NCI-H1930 (cell line): ENCODE measurements at regions not wholly inside any gene's neighbourhood (a gene's known extent, or its start where the extent isn't known, plus 50 kb on each side); places are given as distances from the start of the nearest gene placed in this dataset.
"Not testable (repeated sequence)": the region's sequence is repeated elsewhere in the genome, so short reads cannot be mapped to it uniquely, and the experiment has no call there.

Source experiments
- DNase-seq, 2 experiments: peaks; one replicate each; lab custom pipeline; 2025; lab: John Stamatoyannopoulos, UW

- DNase-seq = not testable (repeated sequence)
Measured at GRCh38 chr4:147246528-147246927, 234.4 kb upstream of the EDNRA start.

- DNase-seq = no peak
Measured at GRCh38 chr4:147247579-147247978, 233.3 kb upstream of the EDNRA start.

- DNase-seq = no peak
Measured at GRCh38 chr4:147250062-147250461, 230.8 kb upstream of the EDNRA start.

GRCh38 chr4:147255268-147255667 is 225.6 kb upstream of the EDNRA start:
- not testable (repeated sequence) for DNase-seq

GRCh38 chr4:147259271-147259670 is 221.6 kb upstream of the EDNRA start:
- DNase-seq = not testable (repeated sequence)

GRCh38 chr4:147284256-147284835 is 196.6 kb upstream of the EDNRA start:
- DNase-seq = no peak

- DNase-seq = no peak
Measured at GRCh38 chr4:147284935-147285334, 196.0 kb upstream of the EDNRA start.

GRCh38 chr4:147285751-147286150 is 195.1 kb upstream of the EDNRA start:
- DNase-seq = no peak

GRCh38 chr4:147286846-147287587 is 193.9 kb upstream of the EDNRA start:
- DNase-seq = no peak

- DNase-seq = no peak
Measured at GRCh38 chr4:147287588-147287890, 193.4 kb upstream of the EDNRA start.

- no peak for DNase-seq
Measured at GRCh38 chr4:147288512-147288911, 192.4 kb upstream of the EDNRA start.

- no peak for DNase-seq
Measured at GRCh38 chr4:147289181-147289580, 191.7 kb upstream of the EDNRA start.

GRCh38 chr4:147292604-147293313 is 188.1 kb upstream of the EDNRA start:
- not testable (repeated sequence) for DNase-seq

- DNase-seq = not testable (repeated sequence)
Measured at GRCh38 chr4:147293314-147293677, 187.6 kb upstream of the EDNRA start.

GRCh38 chr4:147299205-147299604 is 181.7 kb upstream of the EDNRA start:
- no peak for DNase-seq

- DNase-seq = no peak
Measured at GRCh38 chr4:147303174-147303872, 177.6 kb upstream of the EDNRA start.

GRCh38 chr4:147303873-147304229 is 177.0 kb upstream of the EDNRA start:
- no peak for DNase-seq

- DNase-seq = no peak
Measured at GRCh38 chr4:147307896-147308674, 172.8 kb upstream of the EDNRA start.

- no peak for DNase-seq
Measured at GRCh38 chr4:147309434-147309833, 171.5 kb upstream of the EDNRA start.

GRCh38 chr4:147310312-147310711 is 170.6 kb upstream of the EDNRA start:
- no peak for DNase-seq

GRCh38 chr4:147311956-147312355 is 168.9 kb upstream of the EDNRA start:
- no peak for DNase-seq
